Fibroblast of the aortic adventitia (primary cell): ENCODE measurements at regions not wholly inside any gene's neighbourhood (a gene's known extent, or its start where the extent isn't known, plus 50 kb on each side); places are given as distances from the start of the nearest gene placed in this dataset.
"Not testable (repeated sequence)": the region's sequence is repeated elsewhere in the genome, so short reads cannot be mapped to it uniquely, and the experiment has no call there.

Experiments
- DNase-seq: peaks from one replicate; pipeline ENCODE4 v3.0.0-alpha.2; 2010; ENCODE audit warnings: low read depth
- H3K4me3 ChIP-seq: 2 replicates; pipeline ENCODE4 v1.5.1; 2011; ENCODE audit warnings: low read depth, mild to moderate bottlenecking, control low read depth, low read length, moderate library complexity
- TF ChIP-seq, protein P1 (sequence below): IDR thresholded peaks from 2 replicates; pipeline ENCODE4 v1.5.1; 2011; ENCODE audit warnings: mild to moderate bottlenecking, low read length, control low read depth, inconsistent platforms; ENCODE audit not compliant: insufficient read depth

DNA sequence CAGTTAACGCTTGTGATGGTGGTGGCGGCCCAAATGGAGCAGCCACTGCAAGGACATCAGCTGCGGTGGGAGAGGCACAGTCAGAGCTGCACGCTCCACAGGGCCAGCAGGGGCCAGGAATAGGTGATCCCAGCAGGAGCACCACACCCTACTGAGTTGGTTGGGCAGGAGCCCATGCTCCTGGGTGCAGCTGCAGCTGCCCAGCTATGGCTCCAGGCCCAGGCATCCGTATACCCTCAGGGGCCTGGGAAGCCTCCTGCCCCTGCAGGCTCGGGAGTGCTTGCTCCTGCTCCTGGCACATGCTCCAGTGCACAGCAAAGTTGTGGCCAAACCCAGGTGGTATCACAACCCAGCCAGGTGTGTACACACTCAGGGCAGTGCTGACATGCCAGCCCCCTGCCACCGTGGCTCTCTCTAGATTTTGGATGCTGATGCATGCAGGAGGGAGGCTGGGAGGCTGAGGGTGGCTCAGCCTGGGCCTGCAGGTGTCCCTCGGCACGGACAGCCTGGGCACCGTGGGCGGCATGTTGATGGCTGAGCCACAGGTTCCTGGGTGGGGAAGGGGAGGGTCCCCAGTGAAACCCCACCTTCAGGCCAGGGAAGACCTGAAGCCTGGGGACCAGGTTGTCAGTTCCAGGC lies 150.2 kb downstream of the CXXC4 start:
- H3K4me3 ChIP-seq: no peak overlapping the region
- DNase-seq: no peak
- TF ChIP-seq, protein P1, sequence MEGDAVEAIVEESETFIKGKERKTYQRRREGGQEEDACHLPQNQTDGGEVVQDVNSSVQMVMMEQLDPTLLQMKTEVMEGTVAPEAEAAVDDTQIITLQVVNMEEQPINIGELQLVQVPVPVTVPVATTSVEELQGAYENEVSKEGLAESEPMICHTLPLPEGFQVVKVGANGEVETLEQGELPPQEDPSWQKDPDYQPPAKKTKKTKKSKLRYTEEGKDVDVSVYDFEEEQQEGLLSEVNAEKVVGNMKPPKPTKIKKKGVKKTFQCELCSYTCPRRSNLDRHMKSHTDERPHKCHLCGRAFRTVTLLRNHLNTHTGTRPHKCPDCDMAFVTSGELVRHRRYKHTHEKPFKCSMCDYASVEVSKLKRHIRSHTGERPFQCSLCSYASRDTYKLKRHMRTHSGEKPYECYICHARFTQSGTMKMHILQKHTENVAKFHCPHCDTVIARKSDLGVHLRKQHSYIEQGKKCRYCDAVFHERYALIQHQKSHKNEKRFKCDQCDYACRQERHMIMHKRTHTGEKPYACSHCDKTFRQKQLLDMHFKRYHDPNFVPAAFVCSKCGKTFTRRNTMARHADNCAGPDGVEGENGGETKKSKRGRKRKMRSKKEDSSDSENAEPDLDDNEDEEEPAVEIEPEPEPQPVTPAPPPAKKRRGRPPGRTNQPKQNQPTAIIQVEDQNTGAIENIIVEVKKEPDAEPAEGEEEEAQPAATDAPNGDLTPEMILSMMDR: no peak

GRCh38 chr4:104334410-104334809 lies 160.3 kb downstream of the CXXC4 start:
- no peak for DNase-seq
- TF ChIP-seq, protein P1: no peak
- no peak overlapping the region for H3K4me3 ChIP-seq

DNA sequence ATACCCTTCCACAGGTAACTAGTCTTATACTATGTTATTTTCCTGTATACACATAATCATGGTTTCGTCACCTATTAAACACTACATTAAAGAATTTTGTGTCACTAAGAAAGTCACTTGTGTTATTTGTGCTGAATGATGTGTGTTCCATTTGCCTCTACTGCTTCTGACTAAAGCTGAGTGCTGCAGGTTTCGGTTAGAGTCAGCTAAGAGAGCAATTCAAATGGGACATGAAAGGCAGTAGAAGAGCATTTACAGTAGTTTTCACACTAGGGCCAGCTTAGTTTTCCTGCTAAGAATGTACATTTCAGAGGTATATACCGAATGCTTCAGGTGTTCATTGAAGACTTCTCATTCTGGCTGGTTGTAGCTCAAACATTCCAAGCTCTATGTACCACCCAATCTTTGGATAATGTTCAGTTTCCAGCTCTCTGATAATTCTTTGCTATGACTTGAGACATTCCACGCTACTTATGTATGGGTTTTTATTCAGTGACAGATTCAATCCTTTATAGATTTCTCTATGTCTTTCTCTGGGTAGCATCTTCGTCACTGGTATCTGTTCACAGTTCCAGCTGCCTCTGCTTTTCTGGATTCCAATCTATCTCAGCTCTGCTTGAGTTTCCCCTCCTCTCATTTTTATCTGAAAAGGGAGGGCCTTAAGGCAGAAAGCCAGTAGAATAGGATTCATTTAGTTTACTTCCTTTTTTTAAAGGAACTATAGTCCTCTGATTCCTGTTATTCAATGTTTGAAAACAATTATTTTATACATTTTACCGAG lies 164.4 kb downstream of the CXXC4 start:
- no peak overlapping the region for H3K4me3 ChIP-seq
- DNase-seq: no peak

DNA sequence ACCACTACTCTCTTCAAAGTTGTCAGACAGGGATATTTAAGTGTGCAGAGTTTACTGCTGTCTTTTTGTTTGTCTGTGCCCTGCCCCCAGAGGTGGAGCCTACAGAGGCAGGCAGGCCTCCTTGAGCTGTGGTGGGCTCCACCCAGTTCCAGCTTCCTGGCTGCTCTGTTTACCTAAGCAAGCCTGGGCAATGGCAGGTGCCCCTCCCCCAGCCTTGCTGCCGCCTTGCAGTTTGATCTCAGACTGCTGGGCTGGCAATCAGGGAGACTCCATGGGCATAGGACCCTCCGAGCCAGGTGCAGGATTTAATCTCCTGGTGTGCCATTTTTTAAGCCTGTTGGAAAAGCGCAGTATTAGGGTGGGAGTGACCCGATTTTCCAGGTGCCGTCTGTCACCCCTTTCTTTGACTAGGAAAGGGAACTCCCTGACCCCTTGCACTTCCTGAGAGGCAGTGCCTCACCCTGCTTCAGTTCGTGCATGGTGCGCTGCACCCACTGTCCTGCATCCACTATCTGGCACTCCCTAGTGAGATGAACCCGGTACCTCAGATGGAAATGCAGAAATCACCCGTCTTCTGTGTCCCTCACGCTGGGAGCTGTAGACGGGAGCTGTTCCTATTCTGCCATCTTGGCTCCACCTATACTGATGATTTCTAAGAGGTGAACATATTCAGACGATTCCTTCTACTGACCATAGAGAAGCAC lies 167.6 kb downstream of the CXXC4 start:
- not testable (repeated sequence) for DNase-seq, H3K4me3 ChIP-seq

More for the DNA sequence above, 164.4 kb downstream of the CXXC4 start:
- TF ChIP-seq, protein P1: no peak

GRCh38 chr4:104302731-104303130 lies 192.0 kb downstream of the CXXC4 start:
- TF ChIP-seq, protein P1: no peak
- DNase-seq: no peak
- H3K4me3 ChIP-seq: no peak overlapping the region

DNA sequence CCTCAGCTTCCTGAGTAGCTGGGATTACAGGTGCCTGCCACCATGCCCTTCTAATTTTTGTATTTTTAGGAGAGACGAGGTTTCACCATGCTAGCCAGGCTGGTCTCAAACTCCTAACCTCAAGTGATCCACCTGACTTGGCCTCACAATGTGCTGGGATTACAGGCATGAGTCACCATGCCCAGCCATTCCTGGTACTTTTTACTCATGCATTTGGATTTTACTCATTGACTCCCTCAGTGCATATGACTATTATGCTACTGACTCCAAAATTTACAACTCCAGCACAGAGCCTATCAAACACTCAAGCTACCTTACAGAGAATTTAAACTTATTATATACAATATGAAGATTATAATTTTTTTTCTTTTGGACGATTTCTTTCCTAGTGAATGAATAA lies 199.9 kb downstream of the CXXC4 start:
- no peak for DNase-seq
- TF ChIP-seq, protein P1: no peak

DNA sequence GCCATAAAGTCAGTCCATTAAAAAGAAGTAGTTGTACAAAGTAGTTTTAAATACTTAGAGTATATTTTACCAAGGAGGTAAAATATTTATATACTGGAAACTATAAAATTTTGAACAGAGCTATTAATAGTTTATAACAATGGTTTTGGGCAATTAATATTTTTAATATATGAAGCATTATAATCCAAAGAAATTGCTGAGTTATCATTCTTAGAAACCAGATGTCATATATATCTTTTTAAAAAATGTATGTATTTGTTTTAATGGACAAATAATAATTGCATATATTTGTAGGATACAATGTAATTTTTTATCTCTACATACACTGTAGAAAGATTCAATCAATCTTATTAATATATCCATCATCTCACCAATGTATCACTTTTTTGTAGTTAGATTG lies 207.8 kb downstream of the CXXC4 start:
- H3K4me3 ChIP-seq: no peak overlapping the region
- TF ChIP-seq, protein P1: no peak
- no peak for DNase-seq

More for the DNA sequence above, 199.9 kb downstream of the CXXC4 start:
- H3K4me3 ChIP-seq: no peak overlapping the region
